Activated CD4-positive, alpha-beta T cell treated with anti-CD3 and anti-CD28 coated beads, Interleukin-10, Interleukin-2, amounts not matched to agents 100 ng/mL and 50 ng/mL, durations not matched to agents 16 hours and 8 hours (primary cell): ENCODE measurements at regions not wholly inside any gene's neighbourhood (a gene's known extent, or its start where the extent isn't known, plus 50 kb on each side); places are given as distances from the start of the nearest gene placed in this dataset.

Experiments used
- DNase-seq: peaks from one replicate; pipeline ENCODE4 v3.0.0-alpha.2; 2020

GRCh38 chr14:101151226-101151926 is 247.9 kb upstream of the RTL1 start:
- no peak for DNase-seq

GRCh38 chr14:101151927-101152305 is 248.4 kb upstream of the RTL1 start:
- no peak for DNase-seq

DNA sequence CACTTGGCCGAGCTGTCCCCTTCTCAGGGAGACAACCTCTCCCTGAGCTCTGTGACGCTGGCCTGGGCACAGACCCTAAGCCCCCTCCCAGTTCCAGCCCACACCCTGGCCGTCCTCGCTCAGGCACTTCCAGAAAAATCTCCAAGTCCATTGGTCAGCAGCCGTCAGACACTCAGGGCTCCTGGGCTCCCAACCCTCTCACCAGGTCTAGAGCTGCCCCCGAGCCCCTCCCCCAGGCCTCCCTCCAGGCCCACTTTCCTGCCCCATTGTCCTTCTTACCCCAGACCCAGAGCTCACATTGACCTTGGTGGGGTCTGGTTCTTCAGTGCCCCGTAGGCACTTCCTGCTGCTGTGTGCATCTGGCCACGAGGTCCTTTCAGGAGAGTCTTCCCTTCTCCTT is 249.3 kb upstream of the RTL1 start:
- DNase-seq, result no peak

DNA sequence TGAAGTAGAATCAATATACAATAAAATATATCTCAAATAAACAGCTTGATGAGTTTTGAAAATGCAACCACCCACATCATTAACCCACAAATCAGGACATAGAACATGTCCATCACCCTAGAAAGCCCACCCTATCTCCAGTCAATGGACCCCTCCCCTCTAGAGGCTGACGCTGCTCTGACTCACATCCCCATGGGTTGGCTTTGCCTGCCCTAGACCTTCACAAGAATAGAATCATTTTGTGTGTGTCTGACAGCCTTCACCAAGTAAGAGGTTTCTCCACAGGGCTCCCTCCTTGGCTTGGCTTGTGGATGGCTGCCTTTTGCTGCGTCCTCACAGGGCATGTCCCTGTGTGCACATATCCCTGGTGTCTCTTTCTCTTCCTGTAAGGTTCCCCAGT is 250.2 kb upstream of the RTL1 start:
- DNase-seq, result no peak

DNA sequence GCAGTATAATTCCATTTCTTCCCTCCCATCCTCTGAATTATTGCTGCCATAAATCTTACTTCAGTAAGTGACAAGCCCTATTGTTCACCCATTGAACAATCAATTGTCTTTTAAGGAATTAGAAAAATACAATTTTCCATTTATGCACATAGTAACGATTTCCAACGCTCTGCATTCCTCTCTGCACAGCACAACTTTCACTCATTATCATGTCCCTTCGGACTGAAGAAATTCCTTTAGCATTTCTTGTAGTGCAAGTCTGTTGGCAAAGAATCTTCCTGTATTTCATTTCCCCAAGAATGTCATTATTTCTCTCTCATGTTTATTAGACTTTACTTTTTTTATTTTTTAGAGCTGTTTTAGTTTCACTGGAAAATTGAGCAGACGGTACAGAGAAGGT is 252.1 kb upstream of the RTL1 start:
- DNase-seq, result no peak

GRCh38 chr14:101167428-101167827 is 263.9 kb upstream of the RTL1 start:
- DNase-seq, result no peak

DNA sequence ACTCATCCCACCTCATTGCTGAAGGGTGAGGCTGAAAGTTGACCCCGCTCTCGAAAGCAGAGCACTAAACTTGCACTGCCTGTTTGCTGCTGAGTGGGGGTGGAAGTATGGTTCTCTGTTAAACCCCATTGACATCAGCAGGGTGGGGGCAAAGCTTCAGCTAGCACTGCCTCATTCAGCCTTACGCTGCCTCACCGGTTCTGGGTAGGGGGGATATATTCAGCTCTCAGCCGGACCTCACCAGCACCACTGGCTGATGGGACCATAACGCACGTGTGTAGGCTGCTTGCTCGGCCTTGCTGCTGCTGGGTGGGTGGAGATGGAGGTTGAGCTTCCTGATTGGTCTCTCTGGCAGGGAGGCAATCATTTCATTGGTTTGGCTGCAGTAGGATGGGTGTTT is 265.7 kb upstream of the RTL1 start:
- no peak for DNase-seq

- DNase-seq, result no peak
Observed at GRCh38 chr14:101171650-101172049, 268.1 kb upstream of the RTL1 start.

- DNase-seq, result no peak
Observed at GRCh38 chr14:101173698-101174521, 270.4 kb upstream of the RTL1 start.

GRCh38 chr14:101174522-101174838 is 271.0 kb upstream of the RTL1 start:
- no peak for DNase-seq

DNA sequence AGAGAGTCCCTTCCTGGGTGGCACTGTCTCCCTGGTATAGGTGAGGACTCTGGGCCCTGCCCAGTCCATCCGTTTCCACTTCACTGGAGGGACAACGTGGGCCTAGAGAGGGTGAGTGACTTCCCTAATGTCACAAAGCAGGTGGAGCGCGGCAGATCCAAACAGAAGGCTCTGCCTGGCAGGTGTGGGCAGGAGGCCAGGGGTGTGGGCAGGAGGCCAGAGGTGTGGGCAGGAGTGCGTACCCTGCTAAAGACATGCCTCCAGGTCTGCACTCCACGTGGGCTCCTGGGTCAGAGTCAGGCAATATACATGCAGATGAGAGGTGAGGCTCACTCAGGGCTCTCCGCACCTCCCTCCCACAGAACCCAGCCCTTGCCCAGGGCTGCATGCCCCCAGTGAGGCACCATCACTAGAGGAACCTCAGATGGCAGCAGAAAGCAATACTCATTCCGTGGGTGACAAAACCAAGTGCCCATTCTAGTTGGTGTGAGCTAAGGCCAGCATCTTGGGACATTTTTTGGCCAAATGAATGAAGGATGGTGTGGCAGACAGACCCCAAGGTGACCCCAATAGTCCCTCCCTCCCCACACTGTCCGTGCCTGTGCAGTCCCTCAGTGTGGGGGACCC is 271.6 kb upstream of the RTL1 start:
- no peak for DNase-seq

DNA sequence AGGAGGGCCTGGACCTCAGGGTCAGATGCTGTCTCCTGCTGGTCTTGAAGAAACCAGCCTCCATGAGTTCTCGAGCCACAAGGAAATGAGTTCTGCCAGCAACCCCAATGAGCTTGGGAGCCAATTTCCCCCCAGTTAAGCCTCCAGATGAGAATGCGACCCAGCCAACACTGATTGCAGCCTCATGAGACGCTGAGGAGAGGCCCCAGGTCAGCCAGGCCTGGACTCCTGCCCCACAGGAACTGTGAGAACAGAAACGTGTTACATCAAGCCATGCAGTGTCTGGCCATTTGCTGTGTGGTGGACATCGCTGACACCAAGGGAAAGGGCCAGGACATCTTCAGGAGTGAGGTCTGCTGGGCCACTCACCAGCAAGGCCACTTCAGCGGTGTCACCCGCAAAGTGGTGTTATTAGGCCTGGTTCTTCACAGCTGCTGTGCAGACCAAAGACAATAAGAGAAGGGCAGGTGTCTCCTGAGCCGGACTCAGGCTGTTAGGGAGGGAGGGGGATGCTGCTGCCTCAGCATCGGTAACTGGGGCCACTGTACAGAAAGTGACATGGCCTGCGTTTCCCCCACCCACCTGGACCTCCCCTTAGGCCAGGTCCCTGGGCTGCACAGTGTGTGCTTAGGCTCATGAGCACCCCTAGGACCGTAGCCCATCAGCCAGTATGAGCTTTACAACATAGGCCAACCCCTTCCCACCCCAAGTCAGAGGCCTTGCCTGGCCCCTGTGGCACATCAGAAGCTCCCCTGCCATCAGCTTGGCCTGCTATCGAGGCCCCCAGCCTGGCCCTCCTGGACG is 272.4 kb upstream of the RTL1 start:
- no peak for DNase-seq

DNA sequence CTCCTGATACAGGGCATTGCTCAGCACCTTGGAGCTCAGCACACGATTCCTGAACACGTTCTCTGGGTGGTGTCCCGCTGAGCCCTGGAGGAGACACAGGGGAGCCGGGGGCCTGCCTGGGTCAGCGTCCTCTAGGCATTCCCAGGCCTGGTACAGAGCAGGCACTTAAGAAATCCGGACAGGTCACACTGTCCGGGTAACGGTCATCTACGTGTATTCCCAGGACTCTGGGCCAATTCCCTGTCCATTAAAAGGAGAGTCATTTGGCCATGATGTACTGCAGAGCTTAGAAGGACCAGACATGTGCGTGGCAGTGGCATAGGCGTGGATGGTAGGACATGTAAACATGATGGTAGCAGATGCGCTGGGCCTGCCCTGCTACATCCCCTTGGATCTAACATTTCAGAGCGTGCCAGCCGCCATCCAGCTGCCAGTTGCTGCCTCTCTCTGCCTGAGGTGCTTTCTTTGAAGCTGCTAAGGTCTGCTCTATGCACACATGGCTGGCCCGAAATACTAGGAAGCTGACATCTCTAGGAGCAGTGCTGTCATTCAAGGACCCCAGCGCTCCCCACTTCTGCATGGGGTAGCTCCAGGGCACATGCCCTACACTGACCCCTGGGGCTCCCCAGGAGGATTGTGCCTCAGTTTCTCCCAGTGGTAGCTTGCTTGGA is 273.1 kb upstream of the RTL1 start:
- DNase-seq, result no peak

DNA sequence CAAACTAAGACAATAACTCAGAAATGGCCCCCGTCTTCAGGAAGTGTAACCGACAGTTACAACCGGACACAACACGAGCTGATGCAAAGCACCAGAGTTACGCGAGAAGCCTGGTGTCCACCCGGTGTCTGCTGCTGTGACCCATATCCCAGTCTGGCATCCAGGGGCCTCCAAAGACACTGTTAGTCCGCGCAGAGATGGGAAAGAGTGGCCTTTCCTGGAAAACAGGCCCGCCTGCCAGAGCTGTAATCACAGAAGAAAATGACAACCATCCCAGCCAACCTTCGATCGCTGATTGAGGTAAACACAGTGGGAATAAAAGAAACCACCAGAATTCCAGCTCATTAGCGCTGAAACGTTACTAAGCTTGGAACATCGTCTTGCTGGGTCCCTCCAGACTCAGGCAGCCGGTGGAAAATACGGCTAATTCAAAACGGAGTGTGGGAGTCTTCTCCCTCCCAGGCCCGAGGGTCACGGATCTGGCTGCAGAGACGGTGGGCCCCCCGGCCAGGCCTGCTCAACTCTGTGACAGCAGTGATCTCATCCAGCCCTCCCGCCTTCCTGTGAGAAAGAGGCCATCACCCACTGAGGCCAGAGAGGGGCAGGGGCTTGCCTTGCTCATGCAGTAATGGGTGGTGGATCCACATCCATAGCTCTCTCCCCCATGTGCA is 273.9 kb upstream of the RTL1 start:
- DNase-seq, result no peak

DNA sequence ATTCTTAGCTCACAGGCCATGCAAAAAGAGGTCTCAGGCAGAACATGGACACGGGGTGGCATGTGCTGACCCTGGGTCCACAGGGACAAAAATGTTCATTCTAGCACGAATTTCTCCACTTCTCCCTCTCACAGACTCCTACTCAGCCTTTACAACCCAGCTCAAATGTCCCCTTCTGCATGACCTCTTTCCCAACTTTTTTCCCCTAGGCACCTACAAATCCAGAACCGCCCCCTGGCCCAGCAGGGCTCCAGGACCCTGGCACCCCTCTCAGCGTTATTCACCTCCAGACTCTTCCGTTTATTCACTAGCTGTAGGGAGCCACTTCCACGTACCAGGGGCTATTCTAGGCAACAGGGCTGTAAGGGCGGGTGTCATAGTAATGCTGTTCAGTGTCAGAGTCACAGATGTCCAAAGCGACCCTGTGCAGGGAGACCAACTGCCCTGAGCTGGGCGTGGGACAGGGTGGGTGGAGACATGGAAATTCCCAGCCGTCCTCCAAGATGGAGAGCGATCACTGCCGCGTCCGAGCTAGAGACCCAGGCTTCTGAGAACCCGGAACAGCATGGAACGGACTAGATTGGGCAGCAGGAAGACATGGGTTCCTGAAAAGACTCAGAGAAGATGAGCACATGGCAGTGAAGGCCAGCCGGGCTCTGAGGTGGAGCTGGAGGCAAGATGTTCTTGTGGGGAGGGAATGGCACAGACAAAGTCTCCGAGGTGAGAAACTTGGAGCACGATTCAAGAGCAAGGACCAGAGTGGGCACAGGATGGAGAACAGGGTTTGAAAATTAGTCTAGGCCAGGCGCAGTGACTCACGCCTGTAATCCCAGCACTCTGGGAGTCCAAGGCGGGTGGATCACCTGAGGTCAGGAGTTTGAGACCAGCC is 274.9 kb upstream of the RTL1 start:
- no peak for DNase-seq

GRCh38 chr14:101179691-101180211 is 276.2 kb upstream of the RTL1 start:
- DNase-seq, result no peak

GRCh38 chr14:101181446-101182313 is 278.2 kb upstream of the RTL1 start:
- DNase-seq, result no peak

DNA sequence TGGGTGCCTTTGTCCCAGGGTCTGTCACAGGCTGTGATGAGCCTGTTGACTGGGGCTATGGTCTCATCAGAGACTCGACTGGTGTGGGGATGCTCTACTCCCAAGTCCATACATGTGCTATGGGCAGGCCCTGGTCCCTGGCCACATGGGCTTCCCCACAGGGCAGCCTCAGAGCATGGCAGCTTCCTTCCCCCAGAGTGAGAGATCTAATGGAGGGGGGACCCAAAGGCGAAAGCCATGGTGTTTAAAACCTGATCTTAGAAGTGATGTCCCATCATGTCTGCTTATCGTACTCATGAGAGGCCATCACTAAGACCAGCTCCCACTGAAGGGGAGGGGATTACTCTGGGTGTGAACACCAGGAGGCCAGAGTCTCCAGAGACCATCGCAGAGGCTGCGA is 279.0 kb upstream of the RTL1 start:
- DNase-seq, result no peak

GRCh38 chr14:101183376-101184103 is 280.0 kb upstream of the RTL1 start:
- DNase-seq, result no peak
